Mucosa of gallbladder (tissue), 1 donor: ENCODE measurements at regions not wholly inside any gene's neighbourhood (a gene's known extent, or its start where the extent isn't known, plus 50 kb on each side); places are given as distances from the start of the nearest gene placed in this dataset.

Experiments used
- DNase-seq: peaks from one replicate; pipeline ENCODE4 v3.0.0-alpha.2; 2020; ENCODE audit warnings: low spot score
- donor health status: DM: no; HTN: no; CAD: no.

DNA sequence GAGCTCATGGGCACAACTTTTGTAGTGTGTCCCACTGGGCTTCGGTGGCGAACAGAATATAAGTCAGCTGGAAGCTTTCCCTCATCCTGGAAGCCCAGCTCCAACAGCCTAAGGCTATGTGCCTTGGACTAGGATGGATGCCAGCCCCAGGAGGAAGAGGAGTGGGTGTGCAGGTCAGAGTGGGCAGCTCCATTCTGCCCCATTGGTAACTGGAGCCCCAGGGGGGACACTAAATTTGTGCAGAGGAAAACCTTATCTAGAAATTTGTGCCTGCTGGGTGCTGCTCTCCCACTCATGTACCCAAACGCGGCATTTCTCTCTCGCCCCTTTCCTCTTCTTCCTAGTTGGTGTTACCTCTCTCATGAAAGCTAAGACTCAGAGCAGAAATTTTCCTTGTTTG lies 253.9 kb upstream of the MAN1A1 start:
- DNase-seq: no peak

DNA sequence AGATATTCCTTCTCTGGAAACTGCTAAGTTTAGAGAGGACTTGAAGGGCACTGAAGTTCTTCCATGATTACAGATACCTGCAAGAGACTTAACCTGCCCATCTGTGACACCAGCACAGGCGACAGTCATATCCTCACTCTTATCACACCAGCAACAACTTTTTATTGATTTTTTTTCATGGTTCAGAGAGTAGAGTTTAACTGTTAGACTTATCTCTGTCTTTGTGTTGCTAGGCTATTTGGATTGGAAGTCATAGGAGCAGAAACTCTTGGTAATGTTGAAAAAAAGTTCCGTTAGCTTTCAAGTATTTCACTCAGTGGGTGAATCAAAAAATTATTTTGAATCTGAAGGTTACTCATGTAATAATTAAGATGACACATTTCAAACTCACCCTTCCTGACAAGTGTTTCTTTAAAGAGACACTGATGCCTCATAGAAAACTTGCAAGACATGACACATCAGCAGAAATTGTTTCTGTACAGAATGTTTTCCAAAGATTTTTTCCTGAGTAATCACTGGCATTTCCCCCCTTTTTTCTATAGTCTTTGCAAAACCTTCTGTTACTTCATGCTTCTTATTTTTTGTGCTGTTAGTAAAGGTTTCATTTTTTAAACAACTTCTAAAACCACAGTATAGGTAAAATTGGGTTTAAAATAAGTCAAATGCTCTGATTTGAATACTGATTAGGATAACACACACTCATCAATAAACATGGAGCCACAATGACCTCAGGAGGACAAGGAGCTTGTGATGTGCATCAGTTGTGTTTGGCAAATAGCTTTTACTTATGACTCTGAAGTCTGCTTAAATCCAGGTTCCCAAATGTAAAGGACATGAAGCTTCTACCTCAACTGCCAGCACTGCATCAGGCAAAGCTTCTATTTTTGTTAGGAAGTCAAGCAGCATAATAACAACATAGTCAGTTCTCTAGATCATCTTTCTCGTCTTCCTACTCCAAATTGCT lies 252.9 kb upstream of the MAN1A1 start:
- DNase-seq: no peak

DNA sequence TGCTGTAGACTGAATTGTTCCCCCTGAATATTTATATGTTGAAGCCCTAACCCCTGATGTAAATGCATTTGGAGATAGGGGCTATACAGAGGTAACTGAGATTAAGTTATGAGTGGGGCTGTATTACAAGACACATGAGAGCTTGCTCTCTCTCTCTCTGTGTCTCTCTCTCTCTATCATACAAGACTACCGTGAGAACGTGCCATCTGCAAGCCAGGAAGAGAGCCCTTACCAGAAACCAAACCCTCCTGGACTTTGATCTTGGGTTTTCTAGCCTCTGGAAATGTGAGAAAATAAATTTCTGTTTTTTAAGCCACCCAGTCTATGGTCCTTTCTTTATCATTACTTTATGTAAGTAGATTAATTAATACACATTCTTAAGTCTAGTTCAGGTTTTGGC lies 249.3 kb upstream of the MAN1A1 start:
- DNase-seq: no peak

DNA sequence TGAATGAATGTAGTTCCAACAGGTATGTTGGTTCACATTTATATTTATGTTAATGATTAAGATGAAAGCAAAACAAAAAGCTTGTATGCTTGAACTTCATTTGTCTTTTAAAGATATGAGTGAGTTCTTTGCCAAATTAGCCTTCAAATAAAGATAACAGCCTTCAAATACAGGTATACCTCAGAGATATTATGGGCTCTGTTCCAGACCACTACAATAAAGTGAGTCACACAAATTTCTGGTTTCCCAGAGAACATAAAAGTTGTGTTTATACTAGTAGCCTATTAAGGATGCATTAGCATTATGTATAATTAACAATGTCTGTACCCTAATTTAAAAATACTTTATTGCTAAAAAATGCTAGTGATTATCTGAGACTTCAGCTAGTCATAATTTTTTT lies 245.3 kb upstream of the MAN1A1 start:
- no peak for DNase-seq

DNA sequence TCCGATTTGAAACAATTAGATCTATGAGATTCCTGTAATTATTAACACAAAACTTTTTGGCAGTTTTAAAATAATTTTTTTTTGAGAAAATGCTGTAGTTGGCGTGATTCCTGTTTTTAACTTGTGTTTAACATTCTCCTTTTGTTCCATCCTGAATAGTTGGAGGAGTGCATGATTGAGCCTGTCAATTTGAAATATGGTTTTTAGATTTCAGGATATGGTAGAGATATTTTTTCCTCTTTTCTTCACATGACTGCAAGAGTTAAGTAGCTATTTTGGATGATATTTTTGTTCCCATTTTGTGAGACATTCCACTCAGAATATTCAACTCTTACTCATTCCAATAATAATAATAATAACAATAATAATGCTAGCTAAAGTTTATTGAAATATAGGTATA lies 241.7 kb upstream of the MAN1A1 start:
- no peak for DNase-seq

DNA sequence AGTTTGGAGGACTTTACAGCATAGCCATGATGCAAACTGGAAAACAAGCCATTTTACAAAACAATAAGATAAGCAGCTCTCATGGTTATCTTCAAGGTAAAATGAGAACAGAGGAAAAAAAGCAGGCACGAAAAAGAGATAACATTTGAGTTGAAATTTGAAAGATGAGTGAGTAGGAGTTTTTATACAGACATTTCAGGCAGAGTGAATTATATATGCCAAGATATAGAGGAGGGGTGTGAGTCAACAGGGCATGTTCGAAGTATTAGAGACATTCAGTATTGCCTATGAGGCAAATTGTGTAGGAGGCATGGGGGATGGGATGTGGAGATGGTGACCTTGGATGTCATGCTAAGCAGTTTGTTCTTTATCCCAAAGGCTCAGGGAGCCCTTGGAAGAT lies 240.5 kb upstream of the MAN1A1 start:
- no peak for DNase-seq

DNA sequence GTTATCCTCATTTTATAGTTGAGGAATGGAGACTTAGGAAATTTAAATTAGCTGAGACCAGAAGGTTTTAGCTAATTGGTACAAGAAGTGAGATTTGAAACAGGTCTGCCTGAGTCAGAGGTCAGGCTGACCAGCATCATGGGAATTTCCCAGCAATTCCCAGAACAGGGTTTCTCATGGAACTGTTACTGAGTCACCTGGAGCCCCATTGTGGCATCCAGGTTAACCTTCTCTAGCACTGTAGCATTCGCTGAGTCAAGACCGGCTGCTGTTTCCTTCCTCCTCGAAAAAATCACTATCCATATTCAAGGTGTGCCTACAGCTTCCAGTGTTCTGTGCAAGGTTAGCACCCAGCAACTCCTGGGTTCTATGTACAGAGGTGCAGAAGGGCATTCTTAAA lies 238.0 kb upstream of the MAN1A1 start:
- DNase-seq: no peak

DNA sequence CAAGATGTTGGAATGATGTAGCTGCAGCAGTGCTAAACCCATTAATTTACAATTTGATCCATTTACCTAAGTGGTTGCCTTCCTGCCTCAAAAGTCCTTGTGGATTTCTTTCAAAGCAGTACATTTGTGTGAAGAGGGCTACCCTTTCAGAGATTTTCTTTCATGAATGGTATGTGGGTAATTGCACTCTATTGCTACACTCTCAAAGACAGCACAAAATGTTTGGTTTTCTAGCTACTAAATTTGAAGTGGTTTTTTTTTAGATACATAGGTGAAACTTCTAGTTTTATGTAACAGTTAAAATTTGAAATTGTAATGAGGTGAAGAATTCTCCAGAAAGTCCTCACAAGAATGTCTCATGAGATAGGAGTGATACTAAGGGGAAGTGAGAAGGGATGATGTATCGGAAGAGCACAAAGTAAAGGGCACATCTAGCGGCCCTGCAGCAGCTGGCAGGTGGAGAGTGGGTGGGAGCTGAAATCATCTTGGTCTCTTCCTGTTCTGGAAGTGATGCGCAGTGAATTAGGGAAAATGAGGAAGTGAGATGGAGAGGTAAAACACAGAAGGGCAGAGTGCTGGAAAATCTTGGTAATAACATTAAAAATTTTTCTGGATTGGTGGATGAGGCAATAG lies 236.8 kb upstream of the MAN1A1 start:
- DNase-seq: no peak

DNA sequence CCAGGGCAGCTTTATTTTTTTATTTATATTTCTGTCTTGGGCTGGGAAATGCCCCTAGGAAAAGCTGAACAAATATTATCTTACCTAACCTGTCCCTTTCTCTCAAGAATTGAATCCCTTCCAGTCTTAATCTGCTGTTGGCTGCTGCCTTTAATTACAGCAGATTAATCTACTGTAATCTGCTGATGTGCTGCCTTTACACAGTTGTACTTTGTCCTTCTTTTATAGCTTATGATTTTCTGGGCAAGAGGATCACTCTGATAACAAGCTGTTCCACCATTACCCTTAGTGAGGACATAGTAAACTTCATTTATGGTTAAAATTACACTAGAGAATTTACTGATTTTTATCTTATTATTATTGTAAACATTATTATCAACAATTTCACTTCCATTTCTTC lies 234.5 kb upstream of the MAN1A1 start:
- DNase-seq: no peak

DNA sequence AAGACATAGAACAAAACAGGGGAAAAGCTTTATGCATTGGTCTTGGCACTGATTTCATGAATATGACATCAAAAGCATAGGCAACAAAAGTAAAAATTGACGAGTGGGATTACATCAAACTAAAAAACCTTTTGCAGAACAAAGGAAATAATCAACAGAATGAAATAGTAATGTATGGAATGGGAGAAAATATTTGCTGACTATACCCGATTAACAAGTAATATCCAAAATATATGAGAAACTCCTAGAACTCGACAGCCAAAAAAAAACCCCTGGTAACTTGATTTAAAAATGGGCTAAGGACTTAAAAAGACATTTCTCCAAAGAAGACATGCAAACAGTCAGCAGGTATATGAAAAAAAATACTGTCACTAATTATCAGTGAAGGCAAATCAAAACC lies 231.7 kb upstream of the MAN1A1 start:
- no peak for DNase-seq

DNA sequence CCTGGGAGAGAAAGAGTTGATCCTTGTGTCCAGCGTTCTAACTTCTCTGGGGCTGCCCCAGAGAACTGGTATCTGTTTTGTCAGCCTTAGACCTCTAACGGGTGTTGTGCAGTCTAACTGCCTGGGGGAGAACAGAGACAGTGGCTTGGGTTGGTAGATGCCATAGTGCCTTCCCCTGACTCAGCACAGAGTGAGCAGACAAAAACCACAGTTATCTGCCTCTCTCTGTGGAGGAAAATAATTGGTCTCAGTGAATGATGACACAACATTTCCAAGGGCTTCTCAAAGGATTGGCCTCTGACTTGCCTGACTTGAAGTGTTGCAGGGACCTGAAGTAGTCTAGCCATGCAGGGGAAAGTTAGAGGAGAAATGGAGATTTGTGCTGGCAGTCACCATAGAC lies 226.2 kb upstream of the MAN1A1 start:
- DNase-seq: no peak

DNA sequence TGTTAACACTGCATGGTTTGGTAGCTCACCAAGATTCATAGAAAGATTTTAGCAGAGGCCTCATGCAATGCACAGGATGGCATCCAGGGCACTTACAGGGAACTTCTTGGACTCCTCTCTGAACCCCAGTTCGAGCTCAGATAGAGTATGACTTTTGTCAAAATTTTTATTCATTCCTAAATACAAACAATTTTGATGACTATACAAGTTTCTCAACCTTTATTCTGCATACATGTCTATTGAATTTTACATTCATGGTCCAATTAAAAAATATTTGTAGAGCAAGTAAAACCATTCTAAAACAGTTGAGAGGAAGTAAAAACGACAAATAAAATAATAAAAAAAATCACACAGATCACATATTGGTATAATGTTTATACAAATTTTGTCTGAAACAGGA lies 219.0 kb upstream of the MAN1A1 start:
- no peak for DNase-seq

DNA sequence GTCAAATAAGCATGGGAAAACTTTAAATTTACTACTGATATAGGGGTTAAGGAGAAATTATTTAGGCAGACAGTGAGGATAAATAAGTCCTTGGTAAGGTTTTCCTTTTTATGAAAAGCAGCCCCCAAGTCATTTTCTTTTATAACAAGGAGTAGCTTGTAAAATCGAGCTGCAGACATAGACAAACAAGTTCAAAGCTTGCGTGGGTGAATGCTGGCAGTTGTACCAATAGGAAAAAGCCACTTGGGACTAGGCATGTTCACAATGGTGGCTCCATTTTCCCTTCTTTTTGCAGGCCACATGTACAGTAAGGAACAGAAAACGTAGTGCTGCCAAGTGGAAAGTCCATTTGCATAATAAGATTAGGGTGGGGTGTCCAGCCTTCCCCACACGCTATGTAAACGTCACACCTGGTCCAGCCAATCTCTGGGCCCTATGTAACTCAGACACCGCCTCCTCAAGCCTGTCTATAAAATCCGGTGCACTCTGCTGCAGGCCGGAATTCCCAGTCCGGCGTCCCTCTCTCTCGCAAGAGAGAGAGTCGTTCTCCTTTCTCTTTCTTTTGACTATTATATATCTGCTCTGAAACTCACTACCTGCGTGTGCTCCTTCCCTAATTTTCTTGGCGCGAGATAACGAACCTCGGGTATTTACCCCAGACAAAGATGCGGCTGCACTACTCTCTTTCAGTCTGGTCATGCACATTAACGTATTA lies 217.1 kb upstream of the MAN1A1 start:
- DNase-seq: no peak

DNA sequence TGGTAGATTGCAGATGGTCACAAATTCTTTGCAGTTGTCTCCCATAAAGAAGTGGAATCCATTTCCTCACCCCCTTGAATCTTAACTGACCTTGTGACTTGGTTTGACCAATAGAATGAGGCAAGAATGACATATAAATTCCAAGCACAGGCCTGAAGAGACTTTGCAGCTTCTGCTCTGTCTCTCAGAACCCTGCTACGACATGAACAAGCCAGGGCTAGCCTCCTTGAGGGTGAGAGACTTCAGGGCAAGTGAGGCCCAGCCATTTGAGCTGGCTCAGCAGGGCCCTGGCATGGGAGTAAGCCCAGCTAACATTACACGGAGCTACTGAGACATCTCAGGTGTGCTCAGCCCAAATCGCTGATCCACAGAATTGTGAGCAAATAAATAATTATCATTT lies 216.3 kb upstream of the MAN1A1 start:
- DNase-seq: no peak

DNA sequence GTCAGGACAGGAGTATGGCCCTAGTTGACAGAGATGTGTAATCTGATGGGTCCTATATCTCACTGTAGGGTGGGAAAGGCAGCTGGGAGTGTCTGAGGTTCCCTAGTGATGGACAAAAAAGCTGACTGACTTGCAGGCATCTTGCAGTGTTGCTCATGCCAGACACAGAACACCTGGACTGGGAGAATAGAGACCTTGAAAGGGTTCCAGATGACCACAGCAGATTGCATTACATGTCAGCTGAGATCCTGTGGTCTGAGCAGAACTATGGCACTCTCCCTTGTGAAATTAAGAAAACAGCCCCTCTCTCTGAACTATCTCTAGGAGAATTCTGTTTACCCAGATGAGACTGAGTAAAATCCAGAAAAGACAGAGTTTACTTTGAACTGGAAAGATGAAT lies 212.6 kb upstream of the MAN1A1 start:
- DNase-seq: no peak

DNA sequence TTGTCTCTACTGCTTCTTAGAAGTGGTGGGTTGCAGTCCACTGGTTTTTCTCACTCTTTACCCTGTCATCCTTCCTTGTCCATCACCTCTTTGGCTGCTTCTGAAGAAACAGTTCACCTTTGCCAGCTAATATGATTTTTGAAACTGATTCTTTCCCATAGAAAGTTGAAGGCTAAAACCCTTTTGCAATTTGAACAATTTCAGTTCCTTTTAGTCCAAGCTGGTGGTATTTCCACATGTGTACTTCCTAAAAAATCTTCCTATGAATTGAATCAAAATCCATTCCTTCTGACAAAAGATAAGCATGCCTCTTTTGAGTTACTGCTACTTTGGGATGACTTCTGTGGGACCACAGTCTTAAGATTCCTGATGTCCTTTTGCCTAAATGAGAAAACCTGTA lies 210.0 kb upstream of the MAN1A1 start:
- DNase-seq: no peak

DNA sequence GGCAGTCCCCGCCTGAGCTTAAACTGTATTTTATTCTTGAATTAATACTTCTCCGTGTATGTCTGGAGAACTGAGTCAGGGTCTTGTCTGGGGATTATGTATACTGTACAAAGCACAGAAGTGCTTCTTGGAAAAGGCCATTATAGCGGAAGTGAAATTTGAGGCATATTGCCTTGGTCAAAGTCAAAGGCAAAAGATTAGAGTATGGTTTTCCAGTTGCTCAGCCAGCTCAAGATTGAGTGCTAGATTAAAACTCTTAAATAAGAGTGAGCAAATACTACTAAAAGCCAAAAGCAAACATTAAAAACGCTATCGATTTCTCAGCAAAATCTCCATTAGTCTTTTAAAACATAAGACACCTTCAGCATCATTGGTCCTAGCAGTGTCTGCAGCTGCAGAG lies 207.7 kb upstream of the MAN1A1 start:
- no peak for DNase-seq

DNA sequence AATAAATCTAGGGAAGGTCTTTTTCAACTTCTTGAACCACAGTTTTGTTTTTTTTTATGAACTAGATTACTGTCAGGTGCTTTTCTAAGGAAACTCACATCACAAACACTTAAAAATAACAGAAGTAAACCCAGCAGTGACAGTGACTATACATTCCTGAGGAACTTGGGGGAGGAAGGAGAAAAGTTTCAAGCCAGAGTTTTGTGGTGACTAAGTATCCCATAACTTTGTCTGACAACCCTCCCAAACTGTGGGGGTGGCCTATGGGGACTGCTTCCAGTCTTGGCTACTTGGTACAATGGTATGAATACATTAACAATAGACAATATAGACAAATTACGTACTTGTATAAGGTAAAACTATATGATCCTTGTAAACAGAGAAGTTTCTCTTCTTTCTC lies 202.5 kb upstream of the MAN1A1 start:
- no peak for DNase-seq

DNA sequence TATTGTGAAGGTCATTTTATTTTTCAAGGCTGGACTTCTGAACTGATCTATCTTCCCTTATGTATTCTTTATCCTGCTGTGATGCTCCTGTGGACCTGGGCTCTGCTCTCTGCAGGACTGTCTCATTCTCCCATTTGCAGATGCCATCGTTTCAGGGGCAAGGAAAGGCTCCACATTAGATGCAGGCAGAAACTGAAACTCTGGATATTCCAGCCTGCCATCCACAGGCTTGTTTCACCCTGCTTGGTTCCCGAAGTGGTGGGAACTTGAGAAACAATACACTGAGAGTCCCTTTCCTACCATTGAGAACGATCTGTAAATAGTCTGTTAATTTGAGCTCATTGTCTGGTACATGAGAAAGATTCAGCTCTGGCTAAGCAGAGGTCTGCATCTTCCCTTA lies 197.5 kb upstream of the MAN1A1 start:
- no peak for DNase-seq

DNA sequence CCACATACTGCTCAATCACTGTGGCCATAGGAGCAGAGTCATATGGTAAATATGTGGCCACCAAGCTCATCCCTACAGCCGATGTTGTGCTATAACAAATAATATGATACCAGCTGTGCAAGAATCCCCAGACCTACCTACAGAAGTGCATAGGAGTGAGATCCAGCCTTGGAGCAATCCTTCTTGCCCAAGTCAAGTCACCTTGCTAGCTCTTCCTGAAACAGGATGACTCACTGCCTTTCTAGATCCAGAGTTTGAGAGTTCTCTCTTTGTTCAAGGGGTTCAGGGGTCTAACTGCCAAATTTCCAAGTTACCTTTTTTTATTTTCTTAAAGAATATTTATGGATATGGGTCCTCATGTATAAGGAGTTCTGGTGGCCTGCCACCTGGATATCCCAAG lies 195.7 kb upstream of the MAN1A1 start:
- DNase-seq: no peak

DNA sequence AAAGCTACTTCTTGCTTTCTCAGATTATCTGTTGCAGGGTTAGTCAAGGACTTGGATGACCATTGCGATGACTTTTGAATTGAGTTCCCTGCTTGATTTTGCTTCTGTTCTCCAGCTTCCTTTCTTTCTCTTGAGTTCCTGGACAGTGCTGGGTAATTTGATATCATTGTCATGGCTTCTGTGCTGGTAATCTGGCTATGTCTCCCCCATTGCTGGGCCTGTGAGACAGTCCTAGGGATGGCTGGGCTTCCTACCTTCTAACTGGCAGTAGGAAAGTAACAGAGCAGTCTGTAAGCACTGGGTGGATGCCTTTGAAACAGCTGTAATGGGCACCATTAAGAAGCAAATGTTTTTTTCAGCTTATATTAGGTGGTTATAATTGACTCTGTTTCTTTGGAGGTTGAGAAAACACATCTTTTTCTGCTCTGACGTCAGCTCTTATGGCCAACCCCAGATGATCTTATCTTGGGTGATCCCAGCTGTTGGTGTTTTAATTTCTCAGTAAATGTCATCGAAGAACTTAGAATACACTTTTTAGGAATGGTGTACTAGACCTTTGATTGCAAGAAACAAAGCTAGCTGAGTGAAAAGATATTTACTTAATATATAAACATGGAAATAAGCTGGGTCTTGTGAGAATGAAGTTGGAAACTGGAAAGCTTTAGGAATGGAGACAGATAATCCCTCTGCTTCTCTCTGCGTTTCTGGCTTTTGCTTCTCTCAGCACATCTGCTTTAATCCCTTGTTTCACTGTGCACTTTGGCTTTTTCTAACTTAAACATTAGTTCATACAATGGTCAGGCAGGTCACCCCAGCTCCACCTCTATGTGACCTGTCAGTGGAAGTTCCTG lies 195.0 kb upstream of the MAN1A1 start:
- no peak for DNase-seq

DNA sequence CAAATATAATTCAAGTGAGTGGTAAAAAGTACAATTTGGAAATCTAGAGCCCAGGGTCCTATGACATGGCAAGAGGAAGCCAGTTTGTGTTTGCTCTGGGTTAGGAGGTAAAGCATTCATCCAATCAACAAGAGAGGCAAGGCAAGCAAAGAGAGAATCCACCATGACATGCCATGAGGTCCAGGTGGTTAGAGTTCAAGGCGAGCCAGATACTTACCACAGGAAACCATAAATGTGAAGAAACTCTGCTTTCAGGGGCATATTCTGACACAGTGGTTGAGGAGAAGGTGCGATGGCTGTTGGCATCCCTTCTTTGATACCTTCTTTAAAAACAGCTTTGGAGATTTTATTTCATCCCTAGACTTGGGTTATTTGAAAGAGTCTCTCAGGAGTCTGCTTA lies 193.8 kb upstream of the MAN1A1 start:
- DNase-seq: no peak
